Liver (tissue), 8 donors: ENCODE measurements at regions not wholly inside any gene's neighbourhood (a gene's known extent, or its start where the extent isn't known, plus 50 kb on each side); places are given as distances from the start of the nearest gene placed in this dataset.

Experiments
- DNase-seq: peaks from one replicate; pipeline ENCODE4 v3.0.0-alpha.2; 2017; ENCODE audit warnings: low spot score
- H3K27ac ChIP-seq, 2 donors: one replicate each; pipeline ENCODE4 v1.7.0; 2013; ENCODE audit warnings: inconsistent platforms in 2 of 2, low read length in 2 of 2, control low read depth in 1 of 2, low read depth in 1 of 2, mild to moderate bottlenecking in 1 of 2
- H3K27me3 ChIP-seq, 4 donors: one replicate each; pipeline versions ENCODE4 v1.6.1 to v1.7.0; 2013; ENCODE audit warnings: low read length in 3 of 4, inconsistent platforms in 1 of 4, mild to moderate bottlenecking in 1 of 4, moderate library complexity in 1 of 4; ENCODE audit not compliant: control insufficient read depth in 4 of 4, insufficient read depth in 4 of 4
- H3K36me3 ChIP-seq, 4 donors: one replicate each; pipeline versions ENCODE4 v1.6.1 to v1.7.0; 2013; ENCODE audit warnings: low read length in 3 of 4, mild to moderate bottlenecking in 3 of 4, low read depth in 1 of 4, moderate library complexity in 1 of 4; ENCODE audit not compliant: control insufficient read depth in 4 of 4, insufficient read depth in 3 of 4
- H3K4me1 ChIP-seq, 4 donors: one replicate each; pipeline versions ENCODE4 v1.6.1 to v1.7.0; 2013; ENCODE audit warnings: low read length in 3 of 4, mild to moderate bottlenecking in 3 of 4, moderate library complexity in 1 of 4; ENCODE audit not compliant: control insufficient read depth in 4 of 4, insufficient read depth in 4 of 4
- H3K4me3 ChIP-seq, 3 donors: one replicate each; pipeline versions ENCODE4 v1.6.1 to v1.7.0; 2013; ENCODE audit warnings: low read length in 3 of 3, control low read depth in 1 of 3, low read depth in 1 of 3, mild to moderate bottlenecking in 1 of 3
- H3K9ac ChIP-seq, 2 donors: one replicate each; pipeline ENCODE4 v1.7.0; 2013; ENCODE audit warnings: low read length in 2 of 2, mild to moderate bottlenecking in 2 of 2, moderate library complexity in 2 of 2, control low read depth in 1 of 2, low read depth in 1 of 2
- H3K9me3 ChIP-seq, 4 donors: one replicate each; pipeline versions ENCODE4 v1.6.1 to v1.7.0; 2013; ENCODE audit warnings: low read length in 3 of 4; ENCODE audit not compliant: control insufficient read depth in 4 of 4
- EGR1 ChIP-seq, 2 donors: IDR thresholded peaks; 2 replicates each; pipeline ENCODE4 v1.6.1; 2016 to 2018; ENCODE audit warnings: antibody characterized with exemption in 2 of 2, low read depth in 2 of 2
- FOXA2 ChIP-seq: IDR thresholded peaks from 2 replicates; pipeline ENCODE4 v1.6.1; 2016; ENCODE audit warnings: antibody characterized with exemption
- GABPA ChIP-seq, 2 donors: IDR thresholded peaks in 1 of 2; conservative IDR thresholded peaks in 1 of 2; 2 replicates each; pipeline ENCODE4 v1.6.1; 2016; ENCODE audit warnings: antibody characterized with exemption in 2 of 2, mild to moderate bottlenecking in 1 of 2, moderate library complexity in 1 of 2
- HNF4A ChIP-seq, 2 donors: conservative IDR thresholded peaks; 2 replicates each; pipeline ENCODE4 v1.6.1; 2016; ENCODE audit warnings: antibody characterized with exemption in 2 of 2, mild to moderate bottlenecking in 2 of 2
- HNF4G ChIP-seq: IDR thresholded peaks from 2 replicates; pipeline ENCODE4 v1.6.1; 2016; ENCODE audit warnings: antibody characterized with exemption
- NR2F2 ChIP-seq: IDR thresholded peaks from 2 replicates; pipeline ENCODE4 v1.6.1; 2016; ENCODE audit warnings: antibody characterized with exemption
- RAD21 ChIP-seq, 2 donors: IDR thresholded peaks; 2 replicates each; pipeline ENCODE4 v1.6.1; 2016; ENCODE audit warnings: antibody characterized with exemption in 2 of 2, mild to moderate bottlenecking in 2 of 2
- RXRA ChIP-seq, 2 donors: IDR thresholded peaks; 2 replicates each; pipeline ENCODE4 v1.6.1; 2017 to 2018; ENCODE audit warnings: antibody characterized with exemption in 2 of 2, mild to moderate bottlenecking in 1 of 2
- SP1 ChIP-seq: IDR thresholded peaks from 2 replicates; pipeline ENCODE4 v1.6.1; 2018; ENCODE audit warnings: antibody characterized with exemption, mild to moderate bottlenecking
- YY1 ChIP-seq: IDR thresholded peaks from 2 replicates; pipeline ENCODE4 v1.6.1; 2016; ENCODE audit warnings: antibody characterized with exemption, mild to moderate bottlenecking
- WGBS: extraction: QIAGEN DNeasy Blood & Tissue Kit; methylation state at CpG from one replicate; pipeline ENCODE4 v1.1.7; 2013; 5-methylcytosine and 5-hydroxymethylcytosine counted together
- TF ChIP-seq, protein P1 (sequence below): IDR thresholded peaks from 2 replicates; pipeline ENCODE4 v1.6.1; 2016; ENCODE audit warnings: antibody characterized with exemption
- TF ChIP-seq, protein P2 (sequence below): IDR thresholded peaks from 2 replicates; pipeline ENCODE4 v1.6.1; 2016; ENCODE audit warnings: antibody characterized with exemption
- TF ChIP-seq, protein P3 (sequence below): IDR thresholded peaks from 2 replicates; pipeline ENCODE4 v1.6.1; 2016; ENCODE audit warnings: antibody characterized with exemption
- TF ChIP-seq, protein P4 (sequence below): fragments of 150-350 bp; IDR thresholded peaks from 2 replicates; pipeline ENCODE4 v1.5.1; 2017; ENCODE audit warnings: improper control_type of control experiment, low read depth, low read length; ENCODE audit not compliant: missing input control
- TF ChIP-seq, protein P5 (sequence below): IDR thresholded peaks from 2 replicates; pipeline ENCODE4 v1.6.1; 2016; ENCODE audit warnings: antibody characterized with exemption, mild to moderate bottlenecking
- donor health status: healthy.
- donor health status: healthy.
- donor health status: healthy.
- donor health status: healthy.
- donor health status: healthy.

DNA sequence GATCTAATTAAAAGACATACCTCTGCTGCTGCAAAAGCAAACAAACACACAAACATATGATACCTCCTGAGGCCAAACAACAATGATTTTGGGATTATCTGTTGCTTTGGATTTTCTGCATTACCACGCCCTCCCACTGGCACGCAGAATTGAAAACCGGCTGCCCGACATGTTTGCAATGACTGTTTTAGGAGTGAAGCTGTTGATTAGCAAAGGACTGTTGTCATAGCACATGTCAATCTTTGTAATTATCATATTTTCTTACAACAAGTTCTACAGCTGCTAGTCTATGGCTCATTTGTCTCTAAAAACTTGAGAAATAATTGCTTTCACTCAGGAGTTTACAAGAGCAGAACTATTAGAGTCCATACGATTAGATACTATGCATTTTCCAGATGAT lies 94.4 kb upstream of the MEIS1 start (continued):
- no peak for TF ChIP-seq YY1
- TF ChIP-seq, protein P1, sequence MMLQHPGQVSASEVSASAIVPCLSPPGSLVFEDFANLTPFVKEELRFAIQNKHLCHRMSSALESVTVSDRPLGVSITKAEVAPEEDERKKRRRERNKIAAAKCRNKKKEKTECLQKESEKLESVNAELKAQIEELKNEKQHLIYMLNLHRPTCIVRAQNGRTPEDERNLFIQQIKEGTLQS = no peak
- no peak for TF ChIP-seq HNF4G

DNA sequence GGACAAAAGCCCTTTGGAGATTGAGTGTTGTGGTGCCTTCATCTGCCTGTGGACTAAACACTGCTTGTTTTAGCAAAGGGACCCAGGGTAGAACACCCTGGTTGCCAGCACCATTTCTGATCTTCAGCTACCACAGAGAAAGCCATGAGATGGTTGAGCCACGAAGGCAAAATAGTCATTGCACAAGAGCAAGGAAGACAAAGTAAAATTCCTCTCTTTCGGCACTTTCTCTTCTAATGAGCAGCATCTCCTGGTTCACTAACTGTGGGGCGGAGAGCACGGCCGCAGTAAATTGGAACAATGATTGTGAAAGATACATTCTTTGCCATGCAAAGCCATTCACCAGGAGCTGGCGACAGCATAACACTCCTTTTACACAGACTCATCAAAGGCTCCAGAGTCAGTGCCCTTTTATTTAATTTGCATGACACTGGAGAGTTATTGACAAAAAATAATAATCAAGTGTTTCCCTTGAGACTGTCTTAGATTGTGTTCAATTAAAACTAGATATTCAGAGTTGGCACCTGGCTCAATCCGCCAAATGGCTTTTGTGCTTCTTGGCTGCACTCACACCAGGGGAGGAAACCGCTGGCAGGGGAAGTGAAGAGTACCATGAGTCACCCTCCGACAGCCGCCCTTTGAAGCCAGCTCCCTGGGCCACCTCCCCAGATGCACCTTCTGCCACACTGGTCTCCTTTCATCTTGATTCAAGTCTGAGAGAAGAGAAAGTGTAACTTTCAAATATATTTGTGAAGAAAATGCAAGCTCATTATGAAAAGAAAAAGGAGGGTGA lies 100.5 kb upstream of the MEIS1 start:
- Histone ChIP-seq H3K4me3 (no peak overlapping the region), H3K27ac (no peak overlapping the region), H3K4me1 (no peaks in the 10 kb centered on the region), H3K36me3 (no peaks in the 10 kb centered on the region), H3K9ac (no peak overlapping the region), H3K27me3 (peaks cover 0 to 2% (median 0%) of the 10 kb centered on the region in 4 donors), H3K9me3 (peaks cover 0 to 1% (median 0%) of the 10 kb centered on the region in 4 donors)
- TF ChIP-seq GABPA (IDR thresholded peaks at IDR 0.05 in 1 of 2, conservative IDR thresholded peaks at IDR 0.05 in 1 of 2) (no peak), RXRA (IDR thresholded peaks at IDR 0.05) (no peak), YY1 (no peak), EGR1 (IDR thresholded peaks at IDR 0.05; ENCODE audit: low read depth in 2 of 2) (no peak), FOXA2 (no peak), NR2F2 (no peak), SP1 (no peak), HNF4A (conservative IDR thresholded peaks at IDR 0.05) (no peak), RAD21 (IDR thresholded peaks at IDR 0.05) (no peak)
- TF ChIP-seq, protein P2, sequence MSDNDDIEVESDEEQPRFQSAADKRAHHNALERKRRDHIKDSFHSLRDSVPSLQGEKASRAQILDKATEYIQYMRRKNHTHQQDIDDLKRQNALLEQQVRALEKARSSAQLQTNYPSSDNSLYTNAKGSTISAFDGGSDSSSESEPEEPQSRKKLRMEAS = no peak
- TF ChIP-seq, protein P3, sequence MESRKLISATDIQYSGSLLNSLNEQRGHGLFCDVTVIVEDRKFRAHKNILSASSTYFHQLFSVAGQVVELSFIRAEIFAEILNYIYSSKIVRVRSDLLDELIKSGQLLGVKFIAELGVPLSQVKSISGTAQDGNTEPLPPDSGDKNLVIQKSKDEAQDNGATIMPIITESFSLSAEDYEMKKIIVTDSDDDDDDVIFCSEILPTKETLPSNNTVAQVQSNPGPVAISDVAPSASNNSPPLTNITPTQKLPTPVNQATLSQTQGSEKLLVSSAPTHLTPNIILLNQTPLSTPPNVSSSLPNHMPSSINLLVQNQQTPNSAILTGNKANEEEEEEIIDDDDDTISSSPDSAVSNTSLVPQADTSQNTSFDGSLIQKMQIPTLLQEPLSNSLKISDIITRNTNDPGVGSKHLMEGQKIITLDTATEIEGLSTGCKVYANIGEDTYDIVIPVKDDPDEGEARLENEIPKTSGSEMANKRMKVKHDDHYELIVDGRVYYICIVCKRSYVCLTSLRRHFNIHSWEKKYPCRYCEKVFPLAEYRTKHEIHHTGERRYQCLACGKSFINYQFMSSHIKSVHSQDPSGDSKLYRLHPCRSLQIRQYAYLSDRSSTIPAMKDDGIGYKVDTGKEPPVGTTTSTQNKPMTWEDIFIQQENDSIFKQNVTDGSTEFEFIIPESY = no peak
- TF ChIP-seq, protein P4, sequence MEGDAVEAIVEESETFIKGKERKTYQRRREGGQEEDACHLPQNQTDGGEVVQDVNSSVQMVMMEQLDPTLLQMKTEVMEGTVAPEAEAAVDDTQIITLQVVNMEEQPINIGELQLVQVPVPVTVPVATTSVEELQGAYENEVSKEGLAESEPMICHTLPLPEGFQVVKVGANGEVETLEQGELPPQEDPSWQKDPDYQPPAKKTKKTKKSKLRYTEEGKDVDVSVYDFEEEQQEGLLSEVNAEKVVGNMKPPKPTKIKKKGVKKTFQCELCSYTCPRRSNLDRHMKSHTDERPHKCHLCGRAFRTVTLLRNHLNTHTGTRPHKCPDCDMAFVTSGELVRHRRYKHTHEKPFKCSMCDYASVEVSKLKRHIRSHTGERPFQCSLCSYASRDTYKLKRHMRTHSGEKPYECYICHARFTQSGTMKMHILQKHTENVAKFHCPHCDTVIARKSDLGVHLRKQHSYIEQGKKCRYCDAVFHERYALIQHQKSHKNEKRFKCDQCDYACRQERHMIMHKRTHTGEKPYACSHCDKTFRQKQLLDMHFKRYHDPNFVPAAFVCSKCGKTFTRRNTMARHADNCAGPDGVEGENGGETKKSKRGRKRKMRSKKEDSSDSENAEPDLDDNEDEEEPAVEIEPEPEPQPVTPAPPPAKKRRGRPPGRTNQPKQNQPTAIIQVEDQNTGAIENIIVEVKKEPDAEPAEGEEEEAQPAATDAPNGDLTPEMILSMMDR = no peak
- TF ChIP-seq, protein P5, sequence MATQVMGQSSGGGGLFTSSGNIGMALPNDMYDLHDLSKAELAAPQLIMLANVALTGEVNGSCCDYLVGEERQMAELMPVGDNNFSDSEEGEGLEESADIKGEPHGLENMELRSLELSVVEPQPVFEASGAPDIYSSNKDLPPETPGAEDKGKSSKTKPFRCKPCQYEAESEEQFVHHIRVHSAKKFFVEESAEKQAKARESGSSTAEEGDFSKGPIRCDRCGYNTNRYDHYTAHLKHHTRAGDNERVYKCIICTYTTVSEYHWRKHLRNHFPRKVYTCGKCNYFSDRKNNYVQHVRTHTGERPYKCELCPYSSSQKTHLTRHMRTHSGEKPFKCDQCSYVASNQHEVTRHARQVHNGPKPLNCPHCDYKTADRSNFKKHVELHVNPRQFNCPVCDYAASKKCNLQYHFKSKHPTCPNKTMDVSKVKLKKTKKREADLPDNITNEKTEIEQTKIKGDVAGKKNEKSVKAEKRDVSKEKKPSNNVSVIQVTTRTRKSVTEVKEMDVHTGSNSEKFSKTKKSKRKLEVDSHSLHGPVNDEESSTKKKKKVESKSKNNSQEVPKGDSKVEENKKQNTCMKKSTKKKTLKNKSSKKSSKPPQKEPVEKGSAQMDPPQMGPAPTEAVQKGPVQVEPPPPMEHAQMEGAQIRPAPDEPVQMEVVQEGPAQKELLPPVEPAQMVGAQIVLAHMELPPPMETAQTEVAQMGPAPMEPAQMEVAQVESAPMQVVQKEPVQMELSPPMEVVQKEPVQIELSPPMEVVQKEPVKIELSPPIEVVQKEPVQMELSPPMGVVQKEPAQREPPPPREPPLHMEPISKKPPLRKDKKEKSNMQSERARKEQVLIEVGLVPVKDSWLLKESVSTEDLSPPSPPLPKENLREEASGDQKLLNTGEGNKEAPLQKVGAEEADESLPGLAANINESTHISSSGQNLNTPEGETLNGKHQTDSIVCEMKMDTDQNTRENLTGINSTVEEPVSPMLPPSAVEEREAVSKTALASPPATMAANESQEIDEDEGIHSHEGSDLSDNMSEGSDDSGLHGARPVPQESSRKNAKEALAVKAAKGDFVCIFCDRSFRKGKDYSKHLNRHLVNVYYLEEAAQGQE = no peak
- TF ChIP-seq, protein P1 = no peak
- 84% methylated on average over 10 of the region's 10 CpGs for WGBS
- no peak for DNase-seq
